ENCODE measurements at regions not wholly inside any gene's neighbourhood (a gene's known extent, or its start where the extent isn't known, plus 50 kb on each side); places are given as distances from the start of the nearest gene placed in this dataset.

DNA sequence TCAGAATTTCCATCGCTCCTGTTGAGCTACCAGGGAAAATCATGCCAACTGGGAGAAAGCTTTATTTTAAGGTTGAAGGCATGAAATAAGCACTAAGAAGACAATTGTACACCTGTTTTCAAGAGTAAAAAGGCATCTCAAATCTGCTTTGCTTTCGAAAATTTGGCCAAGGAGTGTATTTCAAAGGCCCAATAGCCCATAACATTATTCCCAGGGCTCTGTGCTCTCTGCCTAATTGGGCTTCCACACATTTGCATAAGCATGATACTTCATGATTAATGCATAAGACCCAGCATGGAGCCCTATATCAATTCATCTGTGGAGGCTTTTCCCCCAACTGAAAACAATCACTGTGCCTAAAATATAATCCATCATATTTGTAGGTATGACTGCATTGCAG, 258.5 kb downstream of the NOVA1 start:
- TF ChIP-seq POLR2A (IDR thresholded peaks at IDR 0.05) (no peak), CTCF (IDR thresholded peaks at IDR 0.05) (no peak)

Data from gastroesophageal sphincter (tissue), 3 donors.